Rectal smooth muscle tissue (tissue), 1 donor: ENCODE measurements at regions not wholly inside any gene's neighbourhood (a gene's known extent, or its start where the extent isn't known, plus 50 kb on each side); places are given as distances from the start of the nearest gene placed in this dataset.
"Not testable (repeated sequence)": the region's sequence is repeated elsewhere in the genome, so short reads cannot be mapped to it uniquely, and the experiment has no call there.

Source experiments
- H3K27ac ChIP-seq: one replicate; pipeline ENCODE4 v1.7.0; 2013; ENCODE audit warnings: low read depth, low read length, inconsistent platforms
- H3K27me3 ChIP-seq: one replicate; pipeline ENCODE4 v1.7.0; 2013; ENCODE audit warnings: low read length; ENCODE audit not compliant: control insufficient read depth, insufficient read depth
- H3K36me3 ChIP-seq: one replicate; pipeline ENCODE4 v1.7.0; 2013; ENCODE audit warnings: low read length; ENCODE audit not compliant: control insufficient read depth, insufficient read depth
- H3K4me1 ChIP-seq: one replicate; pipeline ENCODE4 v1.7.0; 2013; ENCODE audit warnings: low read length; ENCODE audit not compliant: control insufficient read depth, insufficient read depth
- H3K4me3 ChIP-seq: one replicate; pipeline ENCODE4 v1.7.0; 2013; ENCODE audit warnings: low read length
- H3K9ac ChIP-seq: one replicate; pipeline ENCODE4 v1.7.0; 2013; ENCODE audit warnings: low read length

GRCh38 chr1:120525386-120525785 is 110.6 kb downstream of the NBPF8 start:
- not testable (repeated sequence) for H3K36me3 ChIP-seq, H3K27me3 ChIP-seq, H3K4me3 ChIP-seq, H3K9ac ChIP-seq, H3K27ac ChIP-seq, H3K4me1 ChIP-seq

- not testable (repeated sequence) for H3K27me3 ChIP-seq, H3K4me1 ChIP-seq, H3K4me3 ChIP-seq, H3K36me3 ChIP-seq, H3K27ac ChIP-seq, H3K9ac ChIP-seq
Measured at GRCh38 chr1:120529475-120530089, 114.7 kb downstream of the NBPF8 start.

- not testable (repeated sequence) for H3K27ac ChIP-seq, H3K4me3 ChIP-seq, H3K36me3 ChIP-seq, H3K27me3 ChIP-seq, H3K9ac ChIP-seq, H3K4me1 ChIP-seq
Measured at GRCh38 chr1:120531455-120531854, 116.6 kb downstream of the NBPF8 start.

- not testable (repeated sequence) for H3K27ac ChIP-seq, H3K36me3 ChIP-seq
Measured at GRCh38 chr1:120534361-120535047, 119.7 kb downstream of the NBPF8 start.

GRCh38 chr1:120535052-120535451 is 120.2 kb downstream of the NBPF8 start:
- H3K27me3 ChIP-seq, H3K4me3 ChIP-seq, H3K4me1 ChIP-seq, H3K36me3 ChIP-seq, H3K9ac ChIP-seq, H3K27ac ChIP-seq: not testable (repeated sequence)

More at GRCh38 chr1:120534361-120535047, 119.7 kb downstream of the NBPF8 start:
- H3K9ac ChIP-seq, H3K27me3 ChIP-seq, H3K4me1 ChIP-seq, H3K4me3 ChIP-seq: not testable (repeated sequence)

GRCh38 chr1:120541394-120541793 is 126.6 kb downstream of the NBPF8 start:
- not testable (repeated sequence) for H3K4me3 ChIP-seq, H3K9ac ChIP-seq, H3K36me3 ChIP-seq, H3K27ac ChIP-seq, H3K4me1 ChIP-seq, H3K27me3 ChIP-seq

- H3K27ac ChIP-seq, result not testable (repeated sequence)
Measured at GRCh38 chr1:120542365-120542764, 127.5 kb downstream of the NBPF8 start.

GRCh38 chr1:120542940-120543339 is 128.1 kb downstream of the NBPF8 start:
- not testable (repeated sequence) for H3K36me3 ChIP-seq, H3K4me3 ChIP-seq, H3K27me3 ChIP-seq, H3K4me1 ChIP-seq, H3K9ac ChIP-seq, H3K27ac ChIP-seq

More at GRCh38 chr1:120542365-120542764, 127.5 kb downstream of the NBPF8 start:
- not testable (repeated sequence) for H3K9ac ChIP-seq, H3K4me1 ChIP-seq, H3K4me3 ChIP-seq, H3K36me3 ChIP-seq, H3K27me3 ChIP-seq

- H3K27me3 ChIP-seq, H3K4me1 ChIP-seq, H3K4me3 ChIP-seq, H3K36me3 ChIP-seq, H3K9ac ChIP-seq, H3K27ac ChIP-seq: not testable (repeated sequence)
Measured at GRCh38 chr1:120544434-120544833, 129.6 kb downstream of the NBPF8 start.

DNA sequence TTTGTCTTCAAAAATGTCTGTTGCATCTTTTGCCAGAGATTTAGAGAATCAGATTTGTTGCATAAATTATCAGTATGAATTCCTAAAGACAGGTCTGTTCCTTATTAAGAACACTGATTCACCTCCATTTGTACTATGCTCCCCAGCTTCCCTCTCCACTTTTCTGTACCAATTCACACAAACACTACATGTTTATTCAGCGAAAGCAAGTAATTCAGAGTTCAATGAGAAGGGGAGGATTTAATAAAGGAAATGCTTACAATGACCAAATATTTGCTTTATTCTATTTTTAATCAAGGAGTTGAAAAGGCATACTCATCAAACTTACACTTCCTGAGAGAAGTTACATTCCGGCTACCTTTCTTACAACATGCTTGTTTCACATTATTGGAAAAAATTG is 135.5 kb downstream of the NBPF8 start:
- not testable (repeated sequence) for H3K36me3 ChIP-seq, H3K27me3 ChIP-seq, H3K9ac ChIP-seq

DNA sequence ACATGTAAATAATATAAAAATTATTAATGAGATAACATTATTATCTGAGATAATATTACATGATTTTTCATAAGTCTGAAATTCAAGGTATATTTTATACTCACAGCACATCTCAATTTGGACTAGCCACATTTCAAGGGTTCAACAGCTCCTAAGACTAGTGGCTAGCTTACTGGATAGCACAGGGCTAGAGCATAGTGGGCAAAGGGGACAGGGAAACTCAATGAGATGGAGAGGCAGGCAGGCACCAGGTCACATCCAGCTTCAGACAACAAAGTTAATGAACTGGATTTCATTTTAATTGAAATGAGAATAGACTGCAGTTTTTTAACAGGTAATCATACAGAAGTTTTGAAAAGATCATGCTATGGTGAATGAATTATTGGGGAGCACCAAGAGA is 137.4 kb downstream of the NBPF8 start:
- not testable (repeated sequence) for H3K27me3 ChIP-seq, H3K36me3 ChIP-seq, H3K9ac ChIP-seq, H3K4me3 ChIP-seq, H3K4me1 ChIP-seq, H3K27ac ChIP-seq

More for the DNA sequence above, 135.5 kb downstream of the NBPF8 start:
- not testable (repeated sequence) for H3K27ac ChIP-seq, H3K4me1 ChIP-seq, H3K4me3 ChIP-seq

DNA sequence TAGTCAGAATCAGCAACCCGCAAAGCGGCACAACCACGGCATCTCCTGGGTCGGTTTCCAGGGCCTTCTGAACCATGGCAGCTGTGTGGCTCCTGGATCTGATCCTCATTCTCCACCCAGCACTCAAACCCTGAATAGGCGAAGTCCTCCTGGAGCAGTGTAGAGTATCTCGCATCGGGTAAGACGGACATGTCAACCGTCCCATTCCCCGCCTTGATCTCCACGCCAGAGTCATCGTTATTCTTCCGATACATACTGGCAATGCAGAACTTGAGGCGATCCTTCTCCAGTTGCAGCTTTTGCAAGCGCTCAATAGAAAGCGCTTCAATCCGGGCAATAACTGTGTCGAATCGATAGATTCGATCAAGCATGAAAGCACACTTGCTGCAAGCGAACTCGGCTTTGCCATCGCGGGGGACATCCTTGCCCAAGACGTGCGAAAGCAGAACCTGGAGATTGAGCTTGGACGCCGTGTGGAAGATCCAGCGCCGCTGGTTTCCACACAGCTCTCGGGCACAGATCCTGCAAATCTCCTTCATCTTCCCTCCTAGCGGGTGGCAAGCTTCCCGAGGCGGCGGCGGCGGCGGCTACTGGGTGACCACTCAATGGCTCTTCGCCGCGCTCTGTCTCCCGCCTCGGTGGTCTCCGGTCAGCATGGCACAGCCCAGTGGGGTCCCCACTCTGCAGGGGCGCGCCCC is 142.9 kb downstream of the NBPF8 start:
- not testable (repeated sequence) for H3K27ac ChIP-seq, H3K27me3 ChIP-seq, H3K9ac ChIP-seq, H3K36me3 ChIP-seq, H3K4me1 ChIP-seq
- H3K4me3 ChIP-seq, result peak overlapping the region; percentile 66
